Activated naive CD8-positive, alpha-beta T cell treated with anti-CD3 and anti-CD28 coated beads, Interleukin-2, amount 50 U/mL, for 24 hours (primary cell): ENCODE measurements at regions not wholly inside any gene's neighbourhood (a gene's known extent, or its start where the extent isn't known, plus 50 kb on each side); places are given as distances from the start of the nearest gene placed in this dataset.

Experiments used
- ATAC-seq: fragments of 150-1000 bp; cut with Tn5 transposase; one replicate; pipeline ENCODE4 v1.10.0; 2021
- DNase-seq: peaks from one replicate; pipeline ENCODE4 v3.0.0; 2021
- H3K27ac Mint-ChIP-seq: one replicate; pipeline ENCODE4 v1.8.0; 2021; ENCODE audit warnings: mild to moderate bottlenecking, mixed read lengths
- H3K27me3 Mint-ChIP-seq: one replicate; pipeline ENCODE4 v1.8.0; 2021; ENCODE audit warnings: mixed read lengths
- H3K36me3 Mint-ChIP-seq: one replicate; pipeline ENCODE4 v1.8.0; 2021; ENCODE audit warnings: low read depth, mixed read lengths
- H3K4me1 Mint-ChIP-seq: one replicate; pipeline ENCODE4 v1.8.0; 2021; ENCODE audit warnings: mixed read lengths
- H3K4me3 Mint-ChIP-seq: one replicate; pipeline ENCODE4 v1.8.0; 2021; ENCODE audit warnings: mild to moderate bottlenecking, moderate library complexity, mixed read lengths
- H3K9me3 Mint-ChIP-seq: one replicate; pipeline ENCODE4 v1.8.0; 2021; ENCODE audit warnings: mixed read lengths

DNA sequence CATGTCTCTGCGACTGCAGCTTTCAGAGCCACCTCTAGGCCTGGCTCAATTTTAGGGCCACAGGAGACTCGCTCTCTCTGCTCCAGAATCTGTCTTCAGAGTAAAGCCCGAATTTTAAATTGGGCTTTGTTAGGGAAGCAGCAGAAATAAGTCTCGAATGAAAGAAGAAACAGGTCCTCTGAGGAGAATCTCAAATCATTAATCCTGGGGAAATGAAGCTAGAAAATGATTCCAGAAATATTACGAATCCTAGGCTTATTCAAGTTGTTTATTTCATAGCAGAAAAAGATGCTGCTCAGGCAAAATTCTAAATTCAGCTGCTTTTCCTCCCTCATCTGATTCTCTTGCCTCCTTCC lies 114.2 kb upstream of the THBS1 start:
- H3K27me3 Mint-ChIP-seq: peaks cover 2% of the 10 kb centered on the region
- H3K9me3 Mint-ChIP-seq: no peaks in the 10 kb centered on the region

DNA sequence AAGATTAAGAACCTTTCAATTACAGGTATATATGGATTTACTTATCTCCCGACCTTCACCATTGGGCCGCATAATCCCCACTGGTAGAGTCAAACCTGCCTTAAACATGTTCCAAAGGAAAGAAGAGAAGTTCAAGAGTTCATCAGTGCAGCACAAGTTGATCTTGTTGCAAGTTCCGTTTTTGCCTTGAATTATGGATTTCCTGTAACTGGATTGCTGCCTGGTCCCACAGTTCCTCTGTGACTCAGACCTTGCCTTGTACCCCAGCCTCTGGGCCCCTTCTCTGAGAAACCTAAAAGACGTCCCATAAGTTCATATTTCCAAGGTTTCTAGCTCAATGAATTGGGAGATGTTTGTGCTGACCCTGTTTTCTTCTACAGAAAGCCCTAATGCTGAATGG lies 112.5 kb upstream of the THBS1 start:
- Mint-ChIP-seq H3K27ac (no peak overlapping the region), H3K9me3 (no peaks in the 10 kb centered on the region), H3K36me3 (no peaks in the 10 kb centered on the region), H3K4me1 (no peaks in the 10 kb centered on the region), H3K27me3 (peaks cover 2% of the 10 kb centered on the region), H3K4me3 (no peak overlapping the region)
- DNase-seq: no peak
- no peak for ATAC-seq

More for the DNA sequence above, 114.2 kb upstream of the THBS1 start:
- Mint-ChIP-seq H3K36me3 (no peaks in the 10 kb centered on the region), H3K4me1 (no peaks in the 10 kb centered on the region), H3K4me3 (no peak overlapping the region), H3K27ac (no peak overlapping the region)
- ATAC-seq (no peak), DNase-seq (no peak)

GRCh38 chr15:39468828-39469227 lies 112.1 kb upstream of the THBS1 start:
- ATAC-seq (no peak), DNase-seq (no peak)
- Mint-ChIP-seq H3K27me3 (peaks cover 2% of the 10 kb centered on the region), H3K9me3 (no peaks in the 10 kb centered on the region), H3K4me1 (no peaks in the 10 kb centered on the region), H3K36me3 (no peaks in the 10 kb centered on the region), H3K27ac (no peak overlapping the region), H3K4me3 (no peak overlapping the region)

DNA sequence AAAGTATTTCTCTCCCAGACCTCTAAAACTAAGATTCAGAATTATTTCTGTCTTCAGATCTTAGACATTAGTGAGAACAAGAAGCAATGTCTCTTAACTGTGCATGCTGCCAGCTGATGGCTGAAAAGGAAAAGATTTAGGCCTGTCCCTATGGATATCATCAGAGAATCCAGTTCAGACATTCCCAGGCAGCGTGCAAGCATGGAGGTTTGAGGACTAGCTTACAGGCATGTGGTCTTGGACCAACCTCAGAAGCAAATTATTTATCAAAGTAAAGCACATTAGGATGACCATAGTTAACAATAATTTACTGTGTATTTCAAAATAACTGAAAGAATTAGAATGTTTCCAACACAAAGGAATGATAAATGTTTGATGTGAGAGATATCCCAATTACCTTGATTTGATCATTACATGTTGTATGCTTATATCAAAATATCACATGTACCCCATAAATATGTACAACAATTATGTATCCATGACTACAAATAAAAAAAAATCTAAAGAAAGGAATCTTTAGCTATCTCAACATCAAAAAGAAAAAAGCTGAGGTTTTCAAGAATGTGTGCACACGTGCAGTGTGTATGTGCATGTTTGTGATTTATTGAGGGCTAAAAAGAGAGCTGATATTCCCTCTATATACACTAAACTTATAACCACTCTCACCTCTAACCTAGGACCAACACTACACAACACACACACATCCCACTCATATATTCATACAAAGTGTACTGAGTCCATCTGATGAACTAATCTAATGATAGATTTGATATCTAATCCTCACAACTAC lies 108.9 kb upstream of the THBS1 start:
- Mint-ChIP-seq H3K27me3 (peaks cover 2% of the 10 kb centered on the region), H3K4me3 (no peak overlapping the region), H3K27ac (no peak overlapping the region), H3K4me1 (no peaks in the 10 kb centered on the region), H3K9me3 (no peaks in the 10 kb centered on the region), H3K36me3 (no peaks in the 10 kb centered on the region)
- ATAC-seq (no peak), DNase-seq (no peak)

DNA sequence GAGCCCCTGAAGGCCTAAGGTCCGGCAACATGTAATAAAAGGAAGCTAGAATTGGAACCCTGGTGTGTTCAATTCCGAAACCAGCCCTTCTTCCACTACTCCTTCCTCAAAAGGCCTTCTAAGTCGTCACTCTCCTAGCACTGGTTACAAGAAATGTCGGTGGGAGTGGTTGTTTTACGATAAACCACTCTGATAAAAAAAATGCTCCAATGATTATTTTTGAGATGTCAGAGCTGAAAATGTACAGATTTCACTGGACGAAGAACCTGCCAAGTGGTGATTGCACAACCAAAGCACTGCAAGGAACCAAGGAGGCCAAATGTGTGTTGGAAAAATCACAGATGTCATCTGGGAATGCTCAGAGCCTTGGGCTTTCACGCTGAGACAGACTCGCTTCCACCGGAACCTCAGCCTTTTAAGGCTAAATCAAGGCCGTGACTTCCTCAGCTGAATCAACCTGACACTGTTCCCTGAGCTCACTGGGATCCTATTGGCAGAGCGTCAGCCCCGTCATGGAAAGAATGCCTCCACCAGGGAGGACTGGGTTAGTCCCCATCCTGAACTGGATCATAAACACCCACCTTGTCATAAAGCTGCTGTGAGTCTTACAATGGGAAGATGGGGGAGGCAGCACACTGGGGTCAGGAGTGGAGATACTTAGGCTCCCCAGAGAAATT lies 108.1 kb upstream of the THBS1 start:
- ATAC-seq (no peak), DNase-seq (no peak)

GRCh38 chr15:39473298-39473947 lies 107.5 kb upstream of the THBS1 start:
- no peak overlapping the region for H3K27ac Mint-ChIP-seq
- no peak for ATAC-seq
- no peaks in the 10 kb centered on the region for H3K9me3 Mint-ChIP-seq
- H3K4me3 Mint-ChIP-seq: no peak overlapping the region
- peaks cover 2% of the 10 kb centered on the region for H3K27me3 Mint-ChIP-seq
- no peaks in the 10 kb centered on the region for H3K4me1 Mint-ChIP-seq
- DNase-seq: no peak
- H3K36me3 Mint-ChIP-seq: no peaks in the 10 kb centered on the region

More for the DNA sequence above, 108.1 kb upstream of the THBS1 start:
- no peaks in the 10 kb centered on the region for H3K4me1 Mint-ChIP-seq
- H3K9me3 Mint-ChIP-seq: no peaks in the 10 kb centered on the region
- no peak overlapping the region for H3K27ac Mint-ChIP-seq
- no peaks in the 10 kb centered on the region for H3K36me3 Mint-ChIP-seq
- H3K27me3 Mint-ChIP-seq: peaks cover 2% of the 10 kb centered on the region
- H3K4me3 Mint-ChIP-seq: no peak overlapping the region

DNA sequence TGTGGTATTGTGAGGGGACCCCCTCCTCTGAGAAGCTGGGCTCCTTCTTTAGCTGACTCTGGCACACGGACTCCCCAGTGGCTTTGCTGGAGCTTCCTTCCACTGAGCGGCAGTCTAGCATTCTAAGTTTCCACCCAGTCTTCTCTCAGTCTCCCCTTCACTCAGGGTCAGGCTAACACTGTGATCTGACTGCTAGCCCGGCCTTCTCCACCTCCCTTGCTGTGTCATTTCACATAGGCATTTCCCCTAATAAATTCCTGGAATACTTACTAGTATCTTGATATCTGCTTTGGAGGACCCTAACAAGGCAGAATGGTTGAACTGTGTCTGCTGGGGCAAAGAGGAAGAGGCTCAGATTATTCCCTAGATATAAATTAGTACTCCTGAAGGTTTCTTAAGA lies 106.2 kb upstream of the THBS1 start:
- DNase-seq (no peak), ATAC-seq (no peak)
- Mint-ChIP-seq H3K27me3 (peaks cover 2% of the 10 kb centered on the region), H3K4me1 (no peaks in the 10 kb centered on the region), H3K36me3 (no peaks in the 10 kb centered on the region), H3K4me3 (no peak overlapping the region), H3K9me3 (no peaks in the 10 kb centered on the region), H3K27ac (no peak overlapping the region)

DNA sequence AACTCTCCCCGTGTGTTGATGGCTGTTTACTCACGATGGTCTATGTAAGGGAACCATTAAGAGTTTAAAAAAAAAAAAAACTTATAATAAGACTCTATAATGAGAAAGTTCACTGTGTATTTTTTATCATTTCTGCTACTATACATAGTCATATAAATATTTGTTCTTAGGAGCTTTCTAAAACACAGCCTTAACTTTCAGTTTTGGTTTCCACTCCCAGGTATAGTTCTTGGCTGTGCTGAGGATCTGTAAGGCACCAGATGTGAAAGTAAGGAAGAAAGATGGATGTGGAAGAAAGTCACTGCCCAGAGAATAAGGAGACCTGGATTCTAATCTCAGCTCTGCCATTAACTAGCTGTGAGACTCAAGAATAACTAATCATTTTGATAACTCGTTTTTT lies 101.9 kb upstream of the THBS1 start:
- no peaks in the 10 kb centered on the region for H3K36me3 Mint-ChIP-seq
- DNase-seq: no peak
- no peak overlapping the region for H3K4me3 Mint-ChIP-seq
- H3K9me3 Mint-ChIP-seq: no peaks in the 10 kb centered on the region
- ATAC-seq: no peak
- no peaks in the 10 kb centered on the region for H3K4me1 Mint-ChIP-seq
- H3K27ac Mint-ChIP-seq: no peak overlapping the region
- H3K27me3 Mint-ChIP-seq: peaks cover 4% of the 10 kb centered on the region

DNA sequence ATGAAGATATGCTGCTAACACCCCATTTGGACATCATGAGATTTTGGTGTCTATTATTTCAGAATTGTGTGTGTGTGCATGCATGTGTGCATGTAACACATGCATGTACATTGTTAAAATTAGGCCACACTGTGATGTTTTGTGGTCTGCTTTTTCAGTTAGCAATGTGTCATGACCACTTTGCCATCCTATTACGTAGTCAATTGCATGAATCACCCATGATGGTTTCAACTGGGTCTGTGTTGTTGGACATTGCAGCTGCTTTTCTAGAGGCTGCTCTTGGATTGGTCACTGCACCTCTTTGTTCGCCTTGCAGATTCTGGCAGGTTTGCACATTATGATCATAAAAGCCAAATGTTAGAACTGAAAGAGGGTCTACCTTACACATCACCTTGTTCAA lies 101.0 kb upstream of the THBS1 start:
- Mint-ChIP-seq H3K27me3 (peaks cover 4% of the 10 kb centered on the region), H3K4me1 (no peaks in the 10 kb centered on the region), H3K4me3 (no peak overlapping the region), H3K9me3 (peaks cover 3% of the 10 kb centered on the region), H3K36me3 (no peaks in the 10 kb centered on the region), H3K27ac (no peak overlapping the region)
- ATAC-seq (no peak), DNase-seq (no peak)

GRCh38 chr15:39482459-39482858 lies 98.4 kb upstream of the THBS1 start:
- Mint-ChIP-seq H3K9me3 (peaks cover 3% of the 10 kb centered on the region), H3K4me3 (no peak overlapping the region), H3K4me1 (no peaks in the 10 kb centered on the region), H3K36me3 (no peaks in the 10 kb centered on the region), H3K27me3 (peaks cover 4% of the 10 kb centered on the region), H3K27ac (no peak overlapping the region)
- no peak for DNase-seq
- no peak for ATAC-seq

DNA sequence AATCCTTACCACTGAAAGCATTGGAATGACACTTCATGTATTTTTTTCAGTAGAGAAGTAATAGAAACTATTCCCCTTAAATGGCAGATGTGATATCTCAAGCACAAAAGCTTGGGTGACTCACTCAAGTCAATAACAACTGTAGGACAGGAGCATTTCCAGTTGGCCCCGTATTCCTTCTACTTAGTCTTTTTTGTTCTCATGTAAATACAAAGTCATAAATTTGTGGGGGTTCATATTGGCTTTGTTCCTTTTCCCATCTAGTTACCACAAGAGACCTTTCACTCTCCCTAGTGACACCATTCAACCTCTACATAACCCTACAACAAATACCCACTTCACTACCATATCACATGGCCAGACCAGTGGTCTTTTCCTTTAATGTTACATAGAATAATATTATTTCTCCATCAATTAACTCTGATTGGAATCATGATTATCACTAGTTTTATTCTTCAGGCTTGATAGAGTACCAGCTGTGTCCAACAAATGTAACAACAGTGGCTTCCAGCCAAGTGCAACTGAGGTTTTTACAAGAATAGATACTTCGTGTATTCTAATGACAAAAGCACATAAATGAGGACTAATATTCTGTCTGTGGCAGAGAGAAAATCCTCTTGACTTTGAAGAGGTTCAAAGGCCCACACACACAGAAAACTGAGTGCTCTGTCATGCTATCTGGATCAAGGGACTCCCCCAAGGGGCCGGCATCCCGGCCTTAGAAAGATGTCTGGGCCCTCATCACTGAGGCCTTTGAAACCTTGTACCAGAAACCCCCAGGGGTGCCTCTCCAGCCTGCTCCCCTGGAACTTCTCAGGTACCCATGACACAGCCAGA lies 94.0 kb upstream of the THBS1 start:
- ATAC-seq: no peak
- H3K27me3 Mint-ChIP-seq: no peaks in the 10 kb centered on the region
- H3K36me3 Mint-ChIP-seq: no peaks in the 10 kb centered on the region
- H3K27ac Mint-ChIP-seq: no peak overlapping the region
- H3K9me3 Mint-ChIP-seq: peaks cover 3% of the 10 kb centered on the region
- no peaks in the 10 kb centered on the region for H3K4me1 Mint-ChIP-seq
- no peak for DNase-seq
- H3K4me3 Mint-ChIP-seq: no peak overlapping the region

- Mint-ChIP-seq H3K27me3 (no peaks in the 10 kb centered on the region), H3K36me3 (no peaks in the 10 kb centered on the region), H3K9me3 (peaks cover 3% of the 10 kb centered on the region), H3K4me1 (no peaks in the 10 kb centered on the region), H3K4me3 (no peak overlapping the region), H3K27ac (no peak overlapping the region)
- DNase-seq: no peak
- no peak for ATAC-seq
These were observed 93.5 kb upstream of the THBS1 start for GRCh38 chr15:39487458-39487735.

GRCh38 chr15:39488516-39488915 lies 92.4 kb upstream of the THBS1 start:
- Mint-ChIP-seq H3K36me3 (no peaks in the 10 kb centered on the region), H3K4me1 (no peaks in the 10 kb centered on the region), H3K4me3 (no peak overlapping the region), H3K27ac (no peak overlapping the region), H3K9me3 (peaks cover 3% of the 10 kb centered on the region), H3K27me3 (no peaks in the 10 kb centered on the region)
- ATAC-seq: no peak
- DNase-seq: no peak

- Mint-ChIP-seq H3K9me3 (peaks cover 3% of the 10 kb centered on the region), H3K4me1 (no peaks in the 10 kb centered on the region), H3K27ac (no peak overlapping the region), H3K27me3 (no peaks in the 10 kb centered on the region), H3K36me3 (no peaks in the 10 kb centered on the region), H3K4me3 (no peak overlapping the region)
- no peak for DNase-seq
- no peak for ATAC-seq
These were observed 91.9 kb upstream of the THBS1 start for GRCh38 chr15:39488961-39489360.
